Activated CD8-positive, alpha-beta memory T cell treated with anti-CD3 and anti-CD28 coated beads, Interleukin-2, amount 50 U/mL, for 24 hours (primary cell): ENCODE measurements at regions not wholly inside any gene's neighbourhood (a gene's known extent, or its start where the extent isn't known, plus 50 kb on each side); places are given as distances from the start of the nearest gene placed in this dataset.
"Not testable (repeated sequence)": the region's sequence is repeated elsewhere in the genome, so short reads cannot be mapped to it uniquely, and the experiment has no call there.

Experiments used
- DNase-seq: peaks from one replicate; pipeline ENCODE4 v3.0.0-alpha.2; 2020; ENCODE audit errors: extremely low read depth

DNA sequence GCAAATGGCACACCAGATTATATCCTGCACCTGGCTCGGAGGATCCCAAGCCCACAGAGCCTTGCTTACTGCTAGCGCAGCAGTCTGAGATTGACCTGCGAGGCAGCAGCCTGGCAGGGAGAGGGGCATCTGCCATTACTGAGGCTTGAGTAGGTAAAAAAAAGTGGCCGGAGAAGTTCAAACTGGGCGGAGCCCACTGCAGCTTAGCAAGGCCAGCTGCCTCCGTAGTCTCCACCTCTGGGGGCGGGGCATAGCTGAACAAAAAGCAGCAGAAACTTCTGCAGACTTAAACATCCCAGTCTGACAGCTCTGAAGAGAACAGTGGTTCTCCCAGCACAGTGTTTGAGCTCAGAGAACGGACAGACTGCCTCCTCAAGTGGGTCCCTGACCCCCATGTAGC is 85.4 kb upstream of the TMEM170B start:
- not testable (repeated sequence) for DNase-seq

GRCh38 chr6:11450037-11450436 is 87.5 kb upstream of the TMEM170B start:
- no peak for DNase-seq

GRCh38 chr6:11449408-11449807 is 88.1 kb upstream of the TMEM170B start:
- no peak for DNase-seq

GRCh38 chr6:11448038-11448437 is 89.5 kb upstream of the TMEM170B start:
- no peak for DNase-seq

- no peak for DNase-seq
Measured at GRCh38 chr6:11447265-11447664, 90.3 kb upstream of the TMEM170B start.

GRCh38 chr6:11445146-11445545 is 92.4 kb upstream of the TMEM170B start:
- no peak for DNase-seq

- DNase-seq, result not testable (repeated sequence)
Measured at GRCh38 chr6:11443125-11443524, 94.4 kb upstream of the TMEM170B start.

DNA sequence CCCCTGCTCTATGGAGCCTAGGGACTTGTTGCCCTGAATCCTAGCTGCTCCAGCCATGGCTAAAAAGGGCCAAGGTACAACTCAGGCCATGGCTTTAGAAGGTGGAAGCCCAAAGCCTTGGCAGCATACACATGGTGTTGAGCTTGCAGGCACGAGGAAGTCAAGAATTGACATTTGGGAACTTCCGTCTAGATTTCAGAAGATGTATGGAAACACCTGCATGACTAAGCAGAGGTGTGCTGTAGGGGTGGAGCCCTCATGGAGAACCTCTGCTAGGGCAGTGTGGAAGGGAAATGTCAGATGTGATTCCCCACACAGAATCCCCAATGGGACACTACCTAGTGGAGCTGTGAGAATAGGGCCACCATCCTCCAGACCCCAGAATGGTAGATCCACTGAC is 95.1 kb upstream of the TMEM170B start:
- DNase-seq, result no peak

DNA sequence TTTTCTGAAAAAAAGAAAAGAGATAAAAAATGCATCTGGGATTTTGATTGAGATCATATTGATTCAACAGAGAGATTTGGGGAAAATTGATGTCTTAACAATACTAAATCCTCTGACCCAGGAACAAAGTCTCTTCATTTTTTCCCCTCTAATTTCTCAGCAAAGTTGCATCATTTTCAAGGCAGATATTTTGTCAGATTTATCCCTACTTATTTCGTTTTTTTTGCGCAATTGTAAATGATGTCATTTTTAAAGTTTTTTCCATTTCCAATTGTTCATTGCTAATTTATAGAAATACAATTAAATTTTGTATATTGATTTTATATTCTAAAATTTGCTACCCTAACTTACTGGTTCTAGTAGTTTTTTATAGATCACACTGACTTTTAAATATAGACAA is 97.7 kb upstream of the TMEM170B start:
- DNase-seq, result no peak

DNA sequence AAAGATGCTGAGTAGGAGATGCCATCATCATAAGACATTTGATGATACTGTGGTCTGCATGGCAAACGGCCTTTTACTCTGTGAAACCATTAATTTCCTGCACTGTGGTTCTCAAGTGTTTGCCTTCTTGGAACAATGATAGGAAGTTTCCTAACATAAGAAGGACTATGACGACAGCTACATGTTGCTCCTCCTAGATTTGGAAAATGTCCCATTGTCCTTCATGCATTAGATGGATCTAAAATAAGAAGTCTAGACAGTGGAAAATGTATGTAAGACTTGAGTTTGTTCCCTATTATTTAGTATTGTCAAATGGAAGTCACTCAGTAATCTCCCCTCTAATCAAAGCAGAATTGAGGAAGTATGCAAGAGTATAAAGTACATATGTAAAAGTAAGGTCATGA is 98.5 kb upstream of the TMEM170B start:
- DNase-seq, result no peak

GRCh38 chr6:11437824-11438459 is 99.6 kb upstream of the TMEM170B start:
- no peak for DNase-seq

GRCh38 chr6:11436508-11437096 is 100.9 kb upstream of the TMEM170B start:
- DNase-seq, result no peak

DNA sequence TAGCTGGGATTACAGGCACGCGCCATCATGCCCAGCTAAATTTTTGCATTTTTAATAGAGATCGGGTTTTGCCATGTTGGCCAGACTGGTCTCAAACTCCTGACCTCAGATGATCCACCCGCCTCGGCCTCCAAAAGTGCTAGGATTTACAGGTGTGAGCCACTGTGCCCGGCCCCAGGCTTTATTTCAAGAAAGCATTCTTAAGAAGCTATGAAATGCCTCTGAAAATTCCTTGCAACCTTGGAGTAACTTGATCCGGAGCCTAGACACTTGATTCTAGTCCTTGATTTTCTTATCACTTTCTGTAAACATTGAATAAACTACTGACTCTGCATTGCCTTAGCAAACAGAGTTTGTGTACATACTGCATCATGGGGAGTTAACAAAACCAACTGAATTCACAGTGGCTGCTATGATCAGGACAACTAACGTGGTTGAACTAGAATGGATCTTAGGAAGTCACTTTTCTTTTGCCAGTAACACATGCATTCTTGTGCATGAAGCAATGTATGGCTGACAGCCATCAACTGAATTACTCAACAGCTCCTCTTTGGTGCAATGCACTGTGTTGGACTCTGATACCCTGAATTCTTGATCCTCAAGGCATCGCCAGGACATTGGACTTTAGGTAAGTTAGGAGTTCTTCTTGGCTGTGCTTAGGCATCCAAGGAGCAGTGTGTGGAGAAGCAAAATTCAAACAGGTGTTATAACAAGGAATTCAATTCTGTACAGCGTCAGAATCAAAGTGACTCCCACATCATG is 102.8 kb upstream of the TMEM170B start:
- DNase-seq, result no peak

DNA sequence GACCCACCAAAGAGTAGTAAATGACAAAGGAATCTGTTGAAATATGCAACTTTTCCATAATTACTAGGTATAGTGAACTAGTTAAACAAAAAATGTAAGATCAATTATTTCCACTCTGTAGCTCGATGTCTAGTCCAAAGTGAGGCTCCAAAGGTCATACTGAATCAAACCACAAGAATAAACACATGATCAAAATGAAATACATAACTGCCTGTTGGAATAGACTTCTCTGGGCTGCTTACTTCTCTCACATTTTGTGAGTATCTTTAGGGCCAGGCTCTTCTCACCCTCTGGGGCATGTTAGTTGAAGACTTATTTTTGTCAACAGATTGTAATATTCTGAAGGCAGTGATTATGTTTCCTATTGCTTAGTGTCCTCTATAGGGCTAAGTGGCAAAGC is 103.7 kb upstream of the TMEM170B start:
- DNase-seq, result no peak

DNA sequence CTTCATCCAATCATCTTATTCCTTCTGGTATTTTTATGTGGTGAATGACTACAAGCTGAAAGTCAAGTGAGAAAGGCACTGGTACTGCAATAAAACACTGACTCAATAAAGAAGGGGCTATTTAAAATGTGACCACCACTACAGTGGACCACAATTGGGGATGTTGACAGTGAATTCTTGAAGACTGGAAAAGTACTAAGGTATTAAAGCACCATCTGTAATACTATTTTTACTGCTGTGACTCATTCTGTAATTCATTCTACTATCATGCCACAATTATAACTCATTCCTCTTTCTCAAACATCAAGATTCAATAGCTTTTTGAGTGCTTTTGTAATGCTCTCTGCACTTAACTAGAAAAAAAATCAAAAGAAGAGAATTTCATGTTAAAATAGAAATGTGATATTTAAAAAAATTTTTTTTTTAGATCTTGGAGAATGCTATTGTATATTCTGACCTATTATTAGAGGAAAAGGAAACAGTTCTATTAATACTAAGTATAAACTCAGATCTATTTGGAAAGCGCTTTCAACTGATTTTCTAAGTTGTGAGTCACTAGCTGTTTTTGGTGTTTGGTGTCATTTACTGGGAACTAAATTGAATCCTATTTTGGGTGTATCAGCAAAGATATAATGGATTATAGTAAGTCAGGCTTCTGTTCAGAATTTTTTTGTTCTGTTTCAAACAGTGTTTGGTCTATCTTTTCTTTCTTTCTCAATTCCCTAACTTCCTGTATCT is 104.7 kb upstream of the TMEM170B start:
- DNase-seq, result no peak

DNA sequence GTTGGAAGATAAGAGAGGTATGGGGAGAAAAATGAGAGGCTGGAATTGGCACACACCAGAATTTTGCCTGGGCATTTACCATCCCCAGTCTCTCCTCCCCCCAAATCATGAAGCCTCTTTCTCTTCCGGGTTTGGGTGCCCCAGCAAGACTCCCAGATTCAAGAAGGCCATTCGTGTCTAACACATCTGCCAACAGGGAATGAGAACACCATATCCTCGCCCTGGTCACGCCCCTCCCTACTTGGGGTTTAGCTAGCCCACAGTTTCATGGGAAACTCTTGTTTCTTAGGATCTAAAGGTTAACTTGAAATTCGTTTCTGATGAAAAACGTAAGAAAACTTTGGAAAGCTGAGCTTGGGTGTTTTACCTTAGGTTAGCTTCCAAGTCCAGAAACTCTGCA is 105.5 kb upstream of the TMEM170B start:
- no peak for DNase-seq

DNA sequence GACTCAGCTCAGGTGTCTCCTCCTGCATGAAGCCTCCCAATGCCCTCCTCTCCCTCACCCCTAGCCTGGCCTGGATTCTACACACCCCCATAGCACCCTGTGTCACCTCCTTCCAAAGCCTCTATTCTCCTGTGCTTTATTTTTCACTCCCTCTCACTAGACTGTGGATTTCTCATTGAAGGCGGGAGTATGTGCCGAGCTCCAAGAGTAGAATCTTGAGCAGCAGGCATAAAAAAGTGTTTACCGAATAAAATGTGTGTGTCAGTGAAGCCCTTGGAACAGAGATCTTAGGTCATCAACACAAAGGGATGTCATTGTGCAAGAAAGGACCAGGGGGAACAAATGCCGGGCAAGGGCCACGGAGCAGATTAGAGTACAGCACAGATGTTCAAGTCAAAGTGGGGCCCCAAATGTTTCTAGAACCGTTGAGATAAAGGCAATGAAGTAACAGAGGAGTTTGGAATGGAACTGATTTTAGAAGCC is 106.1 kb upstream of the TMEM170B start:
- DNase-seq, result no peak

DNA sequence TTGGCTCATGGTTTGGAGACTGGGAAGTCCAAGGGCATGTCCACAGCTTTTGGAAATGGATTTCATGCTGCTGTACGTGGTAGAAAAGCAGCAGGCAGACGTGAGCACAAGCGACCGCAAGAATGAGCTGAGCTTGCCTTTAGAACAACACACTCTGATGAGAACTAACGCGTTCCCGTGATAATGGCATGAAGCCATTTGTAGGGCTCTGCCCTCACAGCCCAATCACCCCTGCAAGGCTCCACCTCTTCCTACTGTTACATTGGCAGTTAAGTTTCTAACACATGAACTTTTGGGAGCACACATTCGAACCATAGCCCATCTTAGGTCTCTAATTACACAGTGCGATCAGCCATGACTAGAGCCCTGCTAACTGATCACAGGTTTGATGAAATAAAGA is 107.5 kb upstream of the TMEM170B start:
- DNase-seq, result no peak

GRCh38 chr6:11429577-11429976 is 108.0 kb upstream of the TMEM170B start:
- no peak for DNase-seq

- no peak for DNase-seq
Measured at GRCh38 chr6:11428895-11429294, 108.7 kb upstream of the TMEM170B start.

GRCh38 chr6:11428371-11428770 is 109.2 kb upstream of the TMEM170B start:
- DNase-seq, result no peak

DNA sequence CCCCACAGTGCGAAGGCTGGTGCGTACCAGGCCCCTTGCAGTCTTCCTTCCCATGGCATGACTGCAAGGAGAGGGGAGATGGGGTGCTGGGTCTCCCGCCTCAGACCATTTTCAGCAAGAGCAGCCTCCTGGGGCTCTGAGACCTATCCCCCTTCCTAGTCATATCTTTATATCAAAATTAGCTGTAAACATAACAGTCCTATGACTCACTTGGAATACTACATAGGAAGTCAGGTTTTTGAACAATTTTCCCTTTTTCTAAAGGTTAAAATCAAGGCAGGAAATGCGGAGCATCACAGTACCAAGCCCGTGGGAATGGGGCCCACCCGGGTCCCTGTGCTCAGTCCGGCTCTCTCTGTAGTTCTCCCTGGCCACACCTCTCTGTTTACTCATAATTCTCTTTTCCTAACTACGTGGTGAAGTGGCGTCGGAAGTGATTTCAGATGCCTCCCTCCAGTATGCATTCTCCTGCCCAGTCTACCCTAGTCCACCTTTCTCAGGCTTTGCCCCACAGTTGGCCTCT is 109.8 kb upstream of the TMEM170B start:
- no peak for DNase-seq
